H1 (cell line): ENCODE measurements at regions not wholly inside any gene's neighbourhood (a gene's known extent, or its start where the extent isn't known, plus 50 kb on each side); places are given as distances from the start of the nearest gene placed in this dataset.

Experiments used
- CTCF ChIA-PET: fragments of 300-600 bp; sonication (Branson Sonifier 250); formaldehyde crosslinking; loops from one replicate; lab custom pipeline; 2021; ENCODE audit not compliant: partially characterized antibody; lab: Charles Lee
- POLR2A ChIA-PET: fragments of 300-600 bp; sonication (Branson Sonifier 250); formaldehyde crosslinking; loops from one replicate; lab custom pipeline; 2021; ENCODE audit warnings: inconsistent platforms; ENCODE audit not compliant: partially characterized antibody; lab: Charles Lee
- DNase-seq, 2 experiments: peaks; one replicate each; pipeline versions ENCODE4 v3.0.0 to v3.0.0-alpha.2; 2010 to 2022; ENCODE audit warnings: low spot score in 2 of 2, low read depth in 1 of 2, mixed read lengths in 1 of 2
- FAIRE-seq: peaks from 2 replicates; lab custom pipeline; 2011; peaks lifted over from hg19 to GRCh38; lab: Jason Lieb, UNC
- H2AFZ ChIP-seq: 2 replicates; pipeline ENCODE4 v1.8.1; 2012; ENCODE audit warnings: low read length, inconsistent platforms
- H2AK5ac ChIP-seq: 2 replicates; pipeline ENCODE4 v1.6.1; 2013; ENCODE audit warnings: low read depth, low read length
- H2BK120ac ChIP-seq: replicated peaks from 2 replicates; pipeline ENCODE3; 2013; ENCODE audit warnings: low read depth, low read length, inconsistent platforms
- H2BK12ac ChIP-seq: 2 replicates; pipeline ENCODE4 v1.6.1; 2013; ENCODE audit warnings: low read depth, low read length
- H2BK15ac ChIP-seq: 2 replicates; pipeline ENCODE4 v1.6.1; 2013; ENCODE audit warnings: low read length
- H2BK20ac ChIP-seq: 2 replicates; pipeline ENCODE4 v1.6.1; 2013; ENCODE audit warnings: low read length
- H2BK5ac ChIP-seq: 2 replicates; pipeline ENCODE4 v1.6.1; 2013; ENCODE audit warnings: low read depth, low read length
- H3K14ac ChIP-seq: 2 replicates; pipeline ENCODE4 v1.6.1; 2013; ENCODE audit warnings: inconsistent platforms; ENCODE audit not compliant: insufficient read length
- H3K18ac ChIP-seq: 2 replicates; pipeline ENCODE4 v1.6.1; 2013; ENCODE audit warnings: low read length; ENCODE audit errors: extremely low read depth
- H3K23ac ChIP-seq: 2 replicates; pipeline ENCODE4 v1.6.1; 2013; ENCODE audit warnings: inconsistent platforms; ENCODE audit not compliant: insufficient read length
- H3K23me2 ChIP-seq: 2 replicates; pipeline ENCODE4 v1.6.1; 2013; ENCODE audit warnings: low read depth, low read length
- H3K27ac ChIP-seq: 2 replicates; pipeline ENCODE4 v1.6.1; 2011; ENCODE audit warnings: low read depth, low read length, inconsistent platforms
- H3K27me3 ChIP-seq, 4 experiments: replicated peaks in 1 of 4; 1 replicate in 1 of 4; 2 replicates in 3 of 4; pipeline versions ENCODE4 v1.6.1 to v1.8.1; 2011 to 2013; ENCODE audit warnings: low read length in 3 of 4, mild to moderate bottlenecking in 3 of 4, inconsistent platforms in 2 of 4, mixed read lengths in 2 of 4, moderate library complexity in 1 of 4; ENCODE audit not compliant: control insufficient read depth in 3 of 4, insufficient read depth in 3 of 4; ENCODE audit errors: extremely low read depth in 1 of 4
- H3K36me3 ChIP-seq, 4 experiments: 2 replicates each; pipeline versions ENCODE4 v1.6.1 to v1.8.1; 2011 to 2013; ENCODE audit warnings: mild to moderate bottlenecking in 4 of 4, low read length in 3 of 4, moderate library complexity in 2 of 4, control low read depth in 1 of 4, inconsistent platforms in 1 of 4; ENCODE audit not compliant: insufficient read depth in 4 of 4, control insufficient read depth in 2 of 4
- H3K4ac ChIP-seq: replicated peaks from 2 replicates; pipeline ENCODE3; 2013; ENCODE audit warnings: low read length, low read depth, mixed read lengths, inconsistent platforms; ENCODE audit not compliant: insufficient read length
- H3K4me1 ChIP-seq, 4 experiments: replicated peaks in 1 of 4; 1 replicate in 1 of 4; 2 replicates in 3 of 4; pipeline versions ENCODE4 v1.6.1 to v1.8.1; 2011 to 2013; ENCODE audit warnings: low read length in 3 of 4, inconsistent platforms in 2 of 4, mixed read lengths in 1 of 4; ENCODE audit not compliant: insufficient read depth in 4 of 4, control insufficient read depth in 3 of 4
- H3K4me2 ChIP-seq, 2 experiments: 2 replicates each; pipeline versions ENCODE4 v1.6.1 to v1.8.1; 2011 to 2013; ENCODE audit warnings: low read depth in 2 of 2, low read length in 2 of 2, control low read depth in 1 of 2, inconsistent platforms in 1 of 2, mild to moderate bottlenecking in 1 of 2; ENCODE audit not compliant: insufficient read depth in 1 of 2
- H3K4me3 ChIP-seq, 4 experiments: fragments of 200-600, 300-600 bp in 1 of 4; sonication (generic), shearing (Covaris generic), sonication (Bioruptor Twin) in 1 of 4; 2 replicates each; pipeline versions ENCODE4 v1.5.1 to v1.8.1; 2011 to 2016; ENCODE audit warnings: low read length in 4 of 4, low read depth in 3 of 4, control low read depth in 2 of 4, inconsistent platforms in 2 of 4, mild to moderate bottlenecking in 2 of 4, mixed read lengths in 1 of 4, moderate library complexity in 1 of 4; ENCODE audit not compliant: insufficient read depth in 2 of 4; ENCODE audit errors: extremely low read depth in 1 of 4
- H3K56ac ChIP-seq: replicated peaks from 2 replicates; pipeline ENCODE3; 2013; ENCODE audit warnings: low read depth, mild to moderate bottlenecking, mixed read lengths, low read length, inconsistent platforms; ENCODE audit not compliant: insufficient read length
- H3K79me1 ChIP-seq: 2 replicates; pipeline ENCODE4 v1.6.1; 2013; ENCODE audit warnings: low read depth, low read length, control low read depth
- H3K79me2 ChIP-seq, 2 experiments: 2 replicates each; pipeline versions ENCODE4 v1.6.1 to v1.8.1; 2012 to 2013; ENCODE audit warnings: low read length in 2 of 2, mild to moderate bottlenecking in 2 of 2, inconsistent platforms in 1 of 2; ENCODE audit not compliant: insufficient read depth in 2 of 2, control insufficient read depth in 1 of 2
- H3K9ac ChIP-seq, 4 experiments: replicated peaks in 1 of 4; 1 replicate in 1 of 4; 2 replicates in 3 of 4; pipeline versions ENCODE4 v1.6.1 to v1.8.1; 2011 to 2013; ENCODE audit warnings: low read depth in 3 of 4, low read length in 3 of 4, control low read depth in 2 of 4, mild to moderate bottlenecking in 2 of 4, moderate library complexity in 2 of 4, inconsistent platforms in 1 of 4; ENCODE audit errors: extremely low read depth in 1 of 4
- H3K9me3 ChIP-seq, 2 experiments: 2 replicates each; pipeline versions ENCODE4 v1.6.1 to v1.8.1; 2012 to 2013; ENCODE audit warnings: mild to moderate bottlenecking in 2 of 2, moderate library complexity in 2 of 2, control low read depth in 1 of 2, inconsistent platforms in 1 of 2, low read depth in 1 of 2, low read length in 1 of 2, mixed read lengths in 1 of 2; ENCODE audit not compliant: insufficient read depth in 2 of 2
- H4K20me1 ChIP-seq, 2 experiments: replicated peaks in 1 of 2; 2 replicates each; pipeline versions ENCODE3 to v1.8.1; 2011 to 2013; ENCODE audit warnings: inconsistent platforms in 2 of 2, low read length in 2 of 2, mild to moderate bottlenecking in 1 of 2; ENCODE audit not compliant: insufficient read depth in 2 of 2, control insufficient read depth in 1 of 2
- H4K5ac ChIP-seq: 2 replicates; pipeline ENCODE4 v1.6.1; 2013; ENCODE audit warnings: low read length, low read depth, mixed read lengths, inconsistent platforms; ENCODE audit not compliant: insufficient read length
- H4K8ac ChIP-seq: 2 replicates; pipeline ENCODE4 v1.8.0; 2013; ENCODE audit warnings: mild to moderate bottlenecking, moderate library complexity, low read length, inconsistent platforms; ENCODE audit not compliant: insufficient read depth; ENCODE audit errors: extremely low read depth
- H4K91ac ChIP-seq: replicated peaks from 2 replicates; pipeline ENCODE3; 2013; ENCODE audit warnings: low read length, mixed read lengths, inconsistent platforms; ENCODE audit not compliant: insufficient read length
- FOSL1 ChIP-seq: IDR thresholded peaks from 2 replicates; pipeline ENCODE4 v1.6.1; 2011; ENCODE audit warnings: mild to moderate bottlenecking, low read depth, low read length, moderate library complexity; ENCODE audit not compliant: insufficient read depth
- HDAC6 ChIP-seq: IDR thresholded peaks from one replicate; pipeline ENCODE4 v1.7.1; 2012; ENCODE audit warnings: low read depth, mild to moderate bottlenecking, inconsistent platforms, low read length, moderate library complexity
- JUN ChIP-seq: IDR thresholded peaks from 2 replicates; pipeline ENCODE4 v1.6.1; 2011; ENCODE audit warnings: low read depth, mild to moderate bottlenecking, improper control_type of control experiment, low read length
- KDM5A ChIP-seq: fragments of 200-600 bp; IDR thresholded peaks from 2 replicates; pipeline ENCODE4 v1.7.1; 2012; ENCODE audit warnings: mild to moderate bottlenecking, low read length, inconsistent platforms, mixed read lengths
- NRF1 ChIP-seq: IDR thresholded peaks from 2 replicates; pipeline ENCODE4 v1.6.1; 2011; ENCODE audit warnings: mild to moderate bottlenecking, low read depth, low read length, improper control_type of control experiment
- POU5F1 ChIP-seq: IDR thresholded peaks from 2 replicates; pipeline ENCODE4 v1.6.1; 2011; ENCODE audit warnings: low read depth, mild to moderate bottlenecking, low read length, moderate library complexity
- WGBS, 2 experiments: shearing (Covaris generic) in 1 of 2; methylation state at CpG; one replicate each; pipeline versions ENCODE4 v1.1.6 to v1.1.7; 2013 to 2015; ENCODE audit warnings: low lambda C conversion rate in 2 of 2, mixed read lengths in 2 of 2, inconsistent platforms in 1 of 2, low coverage in 1 of 2, missing lambda C conversion rate in 1 of 2; ENCODE audit not compliant: insufficient replicate concordance in 2 of 2, insufficient coverage in 1 of 2, insufficient read length in 1 of 2; ENCODE audit errors: extremely low coverage in 1 of 2, missing lambda C conversion rate in 1 of 2; 5-methylcytosine and 5-hydroxymethylcytosine counted together

GRCh38 chr21:16911166-16911607 lies 601.7 kb upstream of the CXADR start:
- CTCF ChIA-PET: interaction anchor here (0.8 kb wide), 1 partner anchor 289 kb away, joined by 4 read pairs; no protein-coding TSS in a partner anchor

More at GRCh38 chr21:16911166-16911607, 601.7 kb upstream of the CXADR start:
- Histone ChIP-seq H3K23ac (no peak overlapping the region), H3K4ac (no peak overlapping the region), H3K4me1 (no peaks in the 10 kb centered on the region), H2BK20ac (no peak overlapping the region), H3K14ac (no peak overlapping the region), H2AK5ac (no peak overlapping the region), H3K79me2 (no peaks in the 10 kb centered on the region), H2BK12ac (no peak overlapping the region), H3K4me2 (no peak overlapping the region), H4K20me1 (no peaks in the 10 kb centered on the region), H4K5ac (no peak overlapping the region), H4K8ac (no peak overlapping the region), H3K9ac (no peak overlapping the region), H3K9me3 (no peaks in the 10 kb centered on the region), H3K4me3 (no peak overlapping the region), H3K27ac (no peak overlapping the region), H2BK5ac (no peak overlapping the region), H2BK120ac (no peak overlapping the region), H3K27me3 (no peaks in the 10 kb centered on the region), H3K79me1 (no peaks in the 10 kb centered on the region), H3K36me3 (no peaks in the 10 kb centered on the region; a peak in 1 of 8 replicates), H3K56ac (no peak overlapping the region), H2BK15ac (no peak overlapping the region), H3K23me2 (no peaks in the 10 kb centered on the region), H3K18ac (no peak overlapping the region), H2AFZ (no peak overlapping the region), H4K91ac (no peak overlapping the region)
- FAIRE-seq: no peak
- TF ChIP-seq POU5F1 (no peak), NRF1 (no peak), FOSL1 (no peak), HDAC6 (no peak), JUN (no peak), KDM5A (no peak)
- POLR2A ChIA-PET: no interaction called here
- no peak for DNase-seq
- WGBS, 2 experiments: 88% methylated on average over 1 of the region's 1 CpG; no CpG with 5 or more reads in 1 of the 2 experiments
